ENCODE measurements at regions not wholly inside any gene's neighbourhood (a gene's known extent, or its start where the extent isn't known, plus 50 kb on each side); places are given as distances from the start of the nearest gene placed in this dataset.

DNA sequence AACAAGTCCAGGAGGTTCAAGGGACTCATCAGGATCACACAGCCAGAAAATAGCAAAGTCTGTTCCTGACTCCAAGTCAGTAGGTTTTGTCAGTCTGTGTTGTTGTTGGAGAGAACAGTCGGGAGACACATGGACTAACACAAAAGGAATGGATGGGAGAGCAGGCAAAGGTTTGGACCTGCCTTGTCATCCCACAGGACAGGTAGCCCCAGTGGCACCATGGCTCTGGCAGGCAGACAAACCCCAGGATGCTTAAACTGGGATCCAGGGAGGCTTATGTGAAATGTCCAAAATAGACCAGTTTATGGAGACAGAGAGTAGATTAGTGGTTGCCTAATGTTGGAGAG lies 201.6 kb upstream of the NAV2 start:
- Histone ChIP-seq H3K27me3 (no peaks in the 10 kb centered on the region), H3K36me3 (no peaks in the 10 kb centered on the region), H3K9me3 (no peaks in the 10 kb centered on the region), H3K4me3 (peak overlapping the region in 1 of 2 donors; percentile 5), H3K27ac (peak overlapping the region; percentile 42 to 62), H3K4me1 (peaks cover 0 to 37% (median 29%) of the 10 kb centered on the region in 4 donors)
- TF ChIP-seq, protein P1, sequence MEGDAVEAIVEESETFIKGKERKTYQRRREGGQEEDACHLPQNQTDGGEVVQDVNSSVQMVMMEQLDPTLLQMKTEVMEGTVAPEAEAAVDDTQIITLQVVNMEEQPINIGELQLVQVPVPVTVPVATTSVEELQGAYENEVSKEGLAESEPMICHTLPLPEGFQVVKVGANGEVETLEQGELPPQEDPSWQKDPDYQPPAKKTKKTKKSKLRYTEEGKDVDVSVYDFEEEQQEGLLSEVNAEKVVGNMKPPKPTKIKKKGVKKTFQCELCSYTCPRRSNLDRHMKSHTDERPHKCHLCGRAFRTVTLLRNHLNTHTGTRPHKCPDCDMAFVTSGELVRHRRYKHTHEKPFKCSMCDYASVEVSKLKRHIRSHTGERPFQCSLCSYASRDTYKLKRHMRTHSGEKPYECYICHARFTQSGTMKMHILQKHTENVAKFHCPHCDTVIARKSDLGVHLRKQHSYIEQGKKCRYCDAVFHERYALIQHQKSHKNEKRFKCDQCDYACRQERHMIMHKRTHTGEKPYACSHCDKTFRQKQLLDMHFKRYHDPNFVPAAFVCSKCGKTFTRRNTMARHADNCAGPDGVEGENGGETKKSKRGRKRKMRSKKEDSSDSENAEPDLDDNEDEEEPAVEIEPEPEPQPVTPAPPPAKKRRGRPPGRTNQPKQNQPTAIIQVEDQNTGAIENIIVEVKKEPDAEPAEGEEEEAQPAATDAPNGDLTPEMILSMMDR (IDR thresholded peaks at IDR 0.05) = no peak
- DNase-seq = no peak
- intact Hi-C loops (cut with DNase I; ENCODE audit: low total_unique reads) = no loop called here

DNA sequence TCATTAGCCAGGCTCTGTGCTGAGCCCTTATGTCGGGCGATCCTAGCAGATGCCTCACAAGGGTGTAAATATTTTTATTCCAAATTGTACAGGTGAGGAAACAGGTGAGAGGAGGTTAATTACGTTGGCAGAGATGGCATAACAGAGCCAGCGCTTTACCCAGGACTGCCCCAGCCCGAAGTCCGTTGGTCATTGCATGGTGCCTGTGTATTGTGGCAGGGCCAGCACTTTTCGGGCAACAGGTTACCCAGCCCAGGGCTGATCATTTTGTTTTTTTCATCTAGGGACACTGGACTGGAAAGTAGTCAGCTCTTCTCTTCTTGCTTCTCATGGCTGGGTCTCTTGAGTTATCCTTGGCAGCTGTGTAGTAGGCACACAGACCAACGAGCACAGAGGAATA lies 202.2 kb upstream of the NAV2 start:
- H3K9me3 ChIP-seq = no peaks in the 10 kb centered on the region
- H3K4me1 ChIP-seq = peaks cover 0 to 37% (median 29%) of the 10 kb centered on the region in 4 donors
- TF ChIP-seq, protein P1 (IDR thresholded peaks at IDR 0.05) = no peak
- DNase-seq = no peak
- intact Hi-C loops (cut with DNase I; ENCODE audit: low total_unique reads) = no loop called here
- H3K27ac ChIP-seq = peak overlapping the region; percentile 42 to 62
- no peaks in the 10 kb centered on the region for H3K36me3 ChIP-seq
- H3K27me3 ChIP-seq = no peaks in the 10 kb centered on the region
- H3K4me3 ChIP-seq = no peak overlapping the region

DNA sequence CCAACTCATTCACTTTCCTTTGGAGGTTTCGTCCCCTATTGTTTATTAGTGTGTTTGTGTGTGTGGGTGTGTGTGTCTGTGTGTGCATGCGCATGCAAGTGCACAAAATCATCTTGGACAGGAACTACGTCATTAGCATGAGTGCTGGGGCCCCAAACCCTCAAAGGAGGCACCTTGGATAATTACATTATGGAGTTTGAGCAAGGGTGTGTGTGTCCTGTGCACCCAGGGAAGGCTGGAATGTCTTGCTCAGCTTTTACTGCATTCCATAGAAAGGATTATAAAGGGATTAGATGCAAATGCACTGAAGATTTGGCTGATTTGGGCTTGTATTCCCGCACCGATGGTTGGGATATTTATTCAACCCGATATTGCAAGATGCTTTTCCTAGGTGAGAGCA lies 203.4 kb upstream of the NAV2 start:
- TF ChIP-seq, protein P1 (IDR thresholded peaks at IDR 0.05) = no peak
- no peak overlapping the region for H3K27ac ChIP-seq
- no peaks in the 10 kb centered on the region for H3K36me3 ChIP-seq
- H3K4me1 ChIP-seq = peaks cover 0 to 37% (median 29%) of the 10 kb centered on the region in 4 donors
- H3K27me3 ChIP-seq = no peaks in the 10 kb centered on the region
- H3K9me3 ChIP-seq = no peaks in the 10 kb centered on the region
- intact Hi-C loops (cut with DNase I; ENCODE audit: low total_unique reads) = no loop called here
- DNase-seq = no peak
- H3K4me3 ChIP-seq = no peak overlapping the region

DNA sequence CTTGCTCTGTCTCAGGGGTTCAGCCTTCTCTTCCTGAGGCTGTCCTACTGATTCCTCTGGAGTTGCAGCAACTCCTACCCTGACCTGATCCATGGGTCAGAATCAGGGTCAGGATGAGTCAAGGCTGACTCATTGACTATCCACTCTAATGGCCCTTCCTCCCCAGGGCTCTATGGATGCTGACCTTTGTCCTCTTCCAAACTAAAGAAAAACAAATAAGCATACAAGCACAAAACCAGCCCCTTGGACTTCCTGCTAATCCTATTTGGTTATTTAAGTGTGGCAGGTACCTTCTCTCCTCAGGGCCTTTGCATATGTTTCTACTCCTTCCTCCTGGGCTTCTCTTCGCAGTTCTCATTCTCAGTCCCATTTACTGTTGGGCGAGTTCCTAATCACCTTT lies 204.5 kb upstream of the NAV2 start:
- Histone ChIP-seq H3K9me3 (no peaks in the 10 kb centered on the region), H3K36me3 (no peaks in the 10 kb centered on the region), H3K4me1 (peaks cover 0 to 32% (median 28%) of the 10 kb centered on the region in 4 donors), H3K27me3 (no peaks in the 10 kb centered on the region), H3K4me3 (no peak overlapping the region), H3K27ac (no peak overlapping the region)
- TF ChIP-seq, protein P1 (IDR thresholded peaks at IDR 0.05) = no peak
- DNase-seq = no peak
- intact Hi-C loops (cut with DNase I; ENCODE audit: low total_unique reads) = no loop called here

DNA sequence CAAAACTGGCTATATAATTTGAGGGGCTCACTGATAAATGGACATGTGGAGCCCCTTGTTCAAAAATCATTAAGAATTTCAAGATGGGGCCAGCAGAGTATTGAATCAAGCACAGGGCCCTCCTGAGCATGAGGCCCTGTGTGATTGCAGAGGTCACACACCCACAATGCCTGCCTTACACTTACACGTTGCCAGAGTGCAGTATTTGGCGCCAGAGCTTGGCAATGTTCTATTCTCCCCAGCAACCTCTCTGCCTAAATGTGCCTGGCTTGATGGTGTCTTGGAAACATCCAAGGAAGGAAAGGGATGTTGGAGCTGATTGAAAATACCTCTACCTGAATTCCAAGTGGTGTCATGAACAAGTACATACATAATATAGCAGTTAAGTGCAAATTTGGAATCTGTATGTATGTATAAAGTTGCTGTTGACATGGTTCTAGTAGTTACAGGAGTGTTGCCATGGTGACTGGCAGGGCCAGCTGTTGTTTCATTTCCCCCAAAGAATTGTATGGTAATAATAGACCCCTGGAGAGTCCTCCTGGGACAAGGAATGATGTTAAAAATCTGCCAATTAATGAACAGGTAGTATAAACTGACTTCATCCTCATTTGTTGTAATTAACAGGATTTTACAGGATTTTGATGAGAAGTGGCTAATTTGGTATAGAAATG lies 205.7 kb upstream of the NAV2 start:
- H3K4me3 ChIP-seq = no peak overlapping the region
- H3K4me1 ChIP-seq = peaks cover 0 to 23% (median 19%) of the 10 kb centered on the region in 4 donors
- H3K27me3 ChIP-seq = no peaks in the 10 kb centered on the region
- no peak overlapping the region for H3K27ac ChIP-seq
- no peak for DNase-seq
- no peaks in the 10 kb centered on the region for H3K9me3 ChIP-seq
- intact Hi-C loops (cut with DNase I; ENCODE audit: low total_unique reads) = no loop called here
- TF ChIP-seq, protein P1 (IDR thresholded peaks at IDR 0.05) = no peak
- no peaks in the 10 kb centered on the region for H3K36me3 ChIP-seq

Data from tibial artery (tissue), 4 donors.